HG02970 (cell line): ENCODE measurements at regions not wholly inside any gene's neighbourhood (a gene's known extent, or its start where the extent isn't known, plus 50 kb on each side); places are given as distances from the start of the nearest gene placed in this dataset.

ENCODE experiments used
- ATAC-seq: cut with Tn5 transposase; IDR thresholded peaks from one replicate; pipeline ENCODE4 v1.9.1; 2021; ENCODE audit warnings: mild to moderate bottlenecking, moderate library complexity, moderate number of reproducible peaks; ENCODE audit not compliant: unreplicated experiment, low FRiP score

DNA sequence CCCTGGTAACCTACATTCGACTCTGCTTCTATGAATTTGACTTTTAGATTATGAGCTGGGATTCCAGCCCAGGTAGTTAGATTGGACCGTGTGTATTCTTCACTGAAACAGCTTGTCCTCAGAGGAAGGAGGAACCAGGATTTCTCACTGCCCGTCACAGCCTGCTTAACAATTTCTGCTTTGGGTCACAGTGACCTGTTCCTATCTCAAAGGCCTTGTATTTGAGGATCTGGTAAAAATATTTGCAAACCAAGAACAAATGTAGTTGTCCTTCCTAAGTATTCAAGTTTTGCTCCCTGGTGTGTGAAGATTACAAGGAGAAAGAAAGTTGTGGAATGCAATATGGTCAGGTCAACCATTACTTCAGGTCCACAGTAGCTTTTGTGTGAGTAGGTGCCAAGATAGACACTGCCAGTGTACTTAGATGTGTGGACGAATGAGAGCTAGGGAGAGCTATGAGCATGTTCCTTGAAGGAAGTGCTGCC, 55.1 kb downstream of the KIF4B start:
- no peak for ATAC-seq

DNA sequence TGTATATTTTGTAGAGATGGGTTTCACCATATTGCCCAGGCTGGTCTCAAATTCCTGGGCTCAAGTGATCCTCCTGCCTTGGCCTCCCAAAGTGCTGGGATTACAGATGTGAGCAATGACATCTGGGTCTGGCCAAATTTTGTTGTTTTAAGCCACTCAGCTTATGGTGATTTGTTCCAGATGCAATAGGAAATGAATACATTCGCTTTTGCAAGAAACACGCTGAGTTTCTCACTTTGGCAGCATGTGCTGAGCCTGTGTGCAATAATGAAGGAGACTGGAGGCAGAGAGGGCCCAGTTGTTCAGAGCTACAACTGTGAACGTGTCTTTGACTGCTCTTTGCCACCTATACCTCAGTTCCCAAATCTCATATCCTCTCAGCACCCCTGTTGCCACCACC, 56.4 kb downstream of the KIF4B start:
- no peak for ATAC-seq

DNA sequence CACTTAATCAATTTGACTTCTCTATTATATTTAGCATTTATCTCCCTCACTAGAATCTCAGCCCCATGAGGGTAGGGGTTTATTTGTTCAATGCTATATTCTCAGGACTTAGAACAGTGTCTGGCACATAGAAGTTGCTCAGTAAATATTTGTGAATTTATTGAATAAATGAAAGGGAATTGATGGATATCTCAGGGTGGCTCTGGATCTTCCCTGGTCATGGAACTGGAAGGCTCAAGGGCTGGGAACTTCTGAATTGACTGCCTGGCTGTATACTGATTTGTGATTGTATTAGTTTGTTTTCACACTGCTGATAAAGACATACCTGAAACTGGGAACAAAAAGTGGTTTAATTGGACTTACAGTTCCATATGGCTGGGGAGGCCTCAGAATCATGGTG, 57.2 kb downstream of the KIF4B start:
- no peak for ATAC-seq

DNA sequence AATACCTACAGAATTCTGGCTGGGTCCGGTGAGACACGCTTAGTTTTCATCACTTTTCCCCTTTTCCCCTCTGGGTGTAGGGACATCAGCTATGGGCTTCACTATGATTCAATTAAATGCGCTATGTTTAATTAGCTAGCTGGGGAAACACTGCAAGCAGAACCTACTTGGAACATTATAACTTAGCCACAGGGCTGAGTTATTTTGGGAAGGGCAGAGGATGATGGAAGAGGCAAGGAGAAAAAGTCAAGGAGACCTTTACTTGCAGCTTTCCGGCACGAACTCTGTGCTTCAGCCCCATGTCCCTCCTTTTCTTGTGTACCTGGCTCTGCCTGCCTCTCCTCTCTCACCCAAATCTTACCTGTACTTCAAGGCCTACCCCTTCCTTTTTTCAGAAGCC, 62.8 kb downstream of the KIF4B start:
- ATAC-seq: no peak

DNA sequence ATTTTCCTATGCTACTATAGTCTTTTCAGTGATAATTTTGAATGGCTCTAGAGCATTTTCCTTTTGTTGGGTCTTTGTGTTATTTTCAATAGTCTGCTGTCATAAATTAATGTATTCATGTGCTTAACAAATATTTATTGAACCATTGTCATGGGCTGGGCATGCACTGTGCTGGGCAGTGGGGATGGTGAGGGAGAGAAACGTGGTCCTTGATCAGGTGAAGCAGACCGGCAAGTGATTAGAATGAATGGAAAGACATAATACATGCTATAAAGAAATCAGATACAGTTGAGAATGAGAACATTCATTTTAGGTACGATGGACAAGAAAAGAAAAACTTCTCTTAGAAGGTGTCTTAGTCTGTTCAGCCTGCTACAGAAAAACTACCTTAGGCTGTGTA, 66.1 kb downstream of the KIF4B start:
- no peak for ATAC-seq

DNA sequence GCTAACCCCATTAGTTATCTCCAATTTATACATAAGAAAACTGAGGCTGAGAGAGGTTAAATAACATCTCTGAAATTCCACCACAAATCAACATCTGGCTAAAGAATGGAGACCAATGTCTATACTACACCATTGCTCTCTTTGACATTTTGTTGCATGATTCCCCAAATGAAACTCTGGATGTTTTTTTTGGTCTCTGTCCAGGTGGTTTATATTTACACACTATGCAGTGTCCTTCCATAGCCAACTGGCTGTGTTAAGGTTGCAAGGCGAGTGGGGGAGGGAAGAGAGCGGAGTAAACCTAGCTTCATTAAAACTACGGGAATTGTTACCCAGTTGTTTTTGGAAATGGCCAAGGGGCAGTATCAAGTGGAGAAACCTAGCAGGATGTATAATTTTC, 67.2 kb downstream of the KIF4B start:
- ATAC-seq: no peak

DNA sequence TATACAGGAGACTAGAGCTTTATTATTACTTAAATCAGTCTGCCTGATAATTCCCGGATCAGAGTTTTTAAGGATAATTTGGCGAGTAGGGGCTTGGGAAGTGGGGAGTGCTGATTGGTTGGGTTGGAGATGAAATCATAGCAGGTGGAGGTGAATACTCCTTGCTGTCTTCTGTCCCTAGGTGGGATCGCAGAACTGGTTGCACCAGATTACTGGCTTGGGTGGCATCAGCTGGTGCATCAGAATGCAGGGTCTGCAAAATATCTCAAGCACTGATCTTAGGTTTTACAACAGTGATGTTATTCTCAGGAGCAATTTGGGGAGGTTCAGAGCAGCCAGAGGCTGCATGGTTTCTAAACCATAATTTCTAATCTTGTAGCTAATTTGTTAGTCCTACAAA, 68.1 kb downstream of the KIF4B start:
- no peak for ATAC-seq

DNA sequence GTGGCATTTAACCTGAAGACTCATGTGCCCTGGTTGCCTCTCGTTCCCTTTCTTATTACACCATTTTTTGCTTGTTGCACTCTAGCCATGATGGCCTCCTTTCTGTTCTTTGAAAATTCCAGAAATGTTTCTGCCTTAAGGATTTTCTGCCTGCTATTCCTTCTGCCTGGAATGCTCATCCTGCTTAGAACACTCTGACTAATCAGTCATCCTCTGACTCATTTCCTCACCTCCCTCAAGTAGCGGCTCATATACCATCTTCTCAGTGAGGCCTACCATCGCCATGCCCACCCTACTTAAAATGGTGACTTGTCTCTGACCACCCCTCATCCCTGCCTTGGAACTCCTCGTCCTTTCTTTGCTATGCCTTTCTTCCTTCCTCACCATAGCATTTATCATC, 68.8 kb downstream of the KIF4B start:
- ATAC-seq: no peak

DNA sequence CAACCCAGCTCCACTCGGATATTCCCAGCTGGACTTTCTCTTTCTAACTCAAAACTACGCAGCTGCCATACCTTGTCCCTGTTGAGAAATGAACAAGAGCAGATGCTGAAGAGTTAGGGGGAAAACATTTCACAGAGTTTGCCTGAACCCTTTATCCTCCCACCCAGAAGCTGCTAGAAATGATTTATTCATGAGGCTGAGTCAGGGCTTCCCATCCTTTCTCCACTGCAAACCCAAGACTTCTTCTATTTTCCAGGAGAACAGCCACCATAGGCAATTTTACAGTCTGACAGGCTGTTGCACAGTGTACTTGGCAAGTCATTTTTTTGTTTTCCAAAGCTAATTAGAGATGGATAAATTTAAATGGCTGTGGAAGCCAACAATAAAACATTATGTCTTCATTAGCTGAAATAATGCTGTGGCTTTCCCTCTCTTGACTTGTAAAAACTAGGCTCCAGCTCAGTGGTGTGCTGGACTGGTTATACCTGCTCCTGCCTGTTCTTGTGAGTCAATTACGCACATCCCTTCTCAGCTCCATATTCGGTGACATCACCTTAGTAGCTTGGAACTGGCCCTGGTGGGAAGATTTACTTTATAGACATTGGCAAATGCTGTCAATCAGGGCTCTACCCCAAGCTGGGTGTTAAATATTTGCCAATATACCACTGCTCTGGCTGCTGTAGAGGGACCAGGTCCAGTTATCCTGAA, 71.9 kb downstream of the KIF4B start:
- ATAC-seq: no peak

DNA sequence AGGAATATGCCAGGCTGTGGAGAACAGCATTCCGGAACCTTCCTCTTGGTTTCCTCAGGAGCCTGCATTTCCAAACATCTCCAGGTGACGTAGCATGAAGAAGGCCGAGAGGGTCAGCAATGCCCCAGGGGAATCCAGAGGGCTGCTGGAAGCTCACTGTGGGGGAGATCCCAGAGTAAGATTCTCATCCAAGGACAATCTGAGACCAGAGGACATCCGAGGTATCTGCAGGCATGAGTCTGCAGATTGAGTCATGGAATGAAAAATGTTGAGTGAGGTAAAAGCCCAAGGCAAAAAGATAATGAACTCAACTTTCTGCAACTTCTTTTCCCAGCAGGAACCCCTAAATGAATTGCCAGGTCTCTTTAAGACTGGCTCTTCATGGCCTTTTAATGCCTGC, 73.5 kb downstream of the KIF4B start:
- ATAC-seq: no peak

DNA sequence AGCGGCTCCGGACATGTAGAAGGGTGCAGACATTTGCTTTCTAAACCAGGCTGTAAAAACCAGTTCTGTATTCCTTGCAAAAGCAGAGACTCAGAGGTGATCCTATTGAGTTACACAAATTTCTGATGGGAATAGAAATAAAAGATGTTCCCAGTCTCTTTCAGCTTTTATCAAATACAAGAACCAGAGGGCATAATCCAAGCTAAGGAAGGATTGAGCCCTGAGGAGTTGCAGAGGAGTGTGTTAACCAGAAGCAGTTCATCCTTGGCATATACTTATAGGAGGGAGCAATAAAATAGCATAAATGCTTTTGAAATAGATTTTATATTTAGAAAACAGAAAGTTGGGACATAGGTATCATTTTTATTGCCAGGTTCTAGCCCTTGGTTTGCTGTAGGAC, 75.3 kb downstream of the KIF4B start:
- no peak for ATAC-seq

DNA sequence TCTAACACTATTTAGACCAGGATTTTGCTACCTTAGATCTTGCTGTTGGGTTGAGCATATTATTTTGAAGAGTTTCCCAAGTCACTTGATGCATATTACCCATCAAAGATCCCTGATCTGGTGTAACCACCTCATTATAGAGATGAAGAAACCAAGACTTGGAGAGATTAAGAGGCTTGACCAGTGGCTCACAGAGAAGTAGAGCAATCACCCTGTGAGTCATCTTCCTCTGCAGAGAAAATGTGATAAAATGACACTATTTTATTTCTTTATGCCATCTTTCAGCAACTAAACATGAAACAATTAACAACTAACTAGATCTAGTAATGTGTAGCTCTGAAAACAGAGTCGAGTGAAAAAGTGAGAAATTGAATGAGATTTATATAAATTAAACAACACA, 76.1 kb downstream of the KIF4B start:
- ATAC-seq: no peak

DNA sequence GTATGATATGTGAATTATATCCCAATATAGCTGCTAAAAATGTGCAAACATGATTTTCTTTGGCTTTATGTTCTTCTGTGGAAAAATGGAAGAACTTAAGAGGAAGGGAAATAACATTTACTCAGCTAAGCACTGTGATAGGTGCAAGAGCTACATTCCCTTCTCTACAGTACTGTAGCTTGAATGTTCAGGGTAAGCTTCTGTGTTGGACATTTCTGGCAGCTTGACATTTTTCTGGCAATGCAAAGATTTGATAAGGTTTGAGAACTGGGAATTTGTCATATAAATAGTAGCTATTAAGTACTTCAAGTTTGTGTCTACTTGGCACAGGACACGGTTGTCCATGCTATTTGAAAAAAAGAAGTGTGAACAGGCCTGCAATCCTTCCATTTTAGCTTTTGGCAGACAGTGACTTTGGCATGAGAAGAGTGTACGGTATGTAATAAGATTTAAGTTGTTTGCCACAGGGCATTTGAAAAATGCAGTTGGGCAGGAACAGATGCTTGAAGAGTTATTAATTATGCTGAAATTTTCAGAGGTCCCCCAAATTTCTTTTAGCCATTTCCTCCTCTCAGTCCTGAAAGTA, 77.6 kb downstream of the KIF4B start:
- no peak for ATAC-seq

DNA sequence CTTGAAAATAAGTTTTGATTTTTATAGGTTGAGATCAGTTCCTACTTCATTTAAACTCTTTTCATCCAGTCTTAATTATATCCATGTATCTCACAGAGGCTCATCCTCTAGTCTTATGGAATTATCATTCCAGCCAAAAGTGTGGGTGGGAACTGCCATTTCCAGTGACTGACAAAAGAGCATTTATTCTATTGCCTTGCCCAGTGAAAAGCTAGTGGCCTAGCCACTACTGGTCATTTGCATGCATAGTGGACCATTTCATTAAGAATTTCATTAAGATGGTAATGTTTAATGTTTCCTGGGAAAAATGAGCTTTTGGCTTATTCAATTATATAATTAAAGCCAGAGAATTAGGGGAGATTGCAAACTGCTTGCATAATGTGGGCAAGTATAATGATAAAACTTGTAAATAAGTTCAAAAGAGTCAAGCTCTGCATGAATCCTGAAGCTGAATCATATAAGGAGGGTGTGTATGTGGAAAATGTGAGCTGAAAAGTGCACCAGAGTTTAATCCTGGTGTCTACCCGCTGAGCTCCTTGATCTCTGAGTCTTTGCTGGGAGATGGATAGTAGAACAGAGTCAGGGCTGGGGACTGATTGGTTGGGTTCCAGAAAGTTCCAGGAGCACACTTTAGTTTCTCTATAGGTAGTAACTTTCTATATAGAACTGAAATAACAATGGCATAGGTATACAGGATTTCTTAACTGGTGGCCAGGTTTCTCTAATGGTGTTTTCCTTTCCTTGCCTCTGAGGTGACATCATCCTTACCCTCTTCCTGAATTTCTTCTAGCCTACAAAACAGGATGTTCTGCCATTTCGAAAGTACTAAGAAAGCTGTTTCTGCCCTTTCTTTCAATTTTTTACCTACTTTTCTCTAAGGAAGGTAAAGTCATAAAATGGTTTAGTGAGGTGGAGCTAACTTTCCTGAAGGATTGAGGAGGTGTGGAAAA, 78.5 kb downstream of the KIF4B start:
- ATAC-seq: no peak

DNA sequence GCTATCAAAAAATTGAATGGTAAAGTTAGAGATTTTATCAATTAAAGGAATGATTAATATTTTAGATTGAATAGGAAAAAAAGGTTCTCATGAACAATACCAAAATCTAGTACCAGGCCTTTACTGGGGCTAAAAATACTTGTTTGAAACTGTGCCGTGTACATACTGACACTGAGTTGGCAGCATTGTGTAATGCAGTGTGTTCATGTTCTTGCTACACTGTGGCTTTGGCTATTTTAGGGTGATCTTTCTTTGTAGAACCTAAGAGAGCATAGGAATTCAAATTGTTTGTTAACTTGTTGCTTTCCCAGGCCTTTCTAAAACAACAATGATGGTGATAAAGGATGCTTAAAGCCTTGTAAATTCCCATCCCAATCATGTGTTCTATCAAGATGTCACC, 80.9 kb downstream of the KIF4B start:
- ATAC-seq: no peak

DNA sequence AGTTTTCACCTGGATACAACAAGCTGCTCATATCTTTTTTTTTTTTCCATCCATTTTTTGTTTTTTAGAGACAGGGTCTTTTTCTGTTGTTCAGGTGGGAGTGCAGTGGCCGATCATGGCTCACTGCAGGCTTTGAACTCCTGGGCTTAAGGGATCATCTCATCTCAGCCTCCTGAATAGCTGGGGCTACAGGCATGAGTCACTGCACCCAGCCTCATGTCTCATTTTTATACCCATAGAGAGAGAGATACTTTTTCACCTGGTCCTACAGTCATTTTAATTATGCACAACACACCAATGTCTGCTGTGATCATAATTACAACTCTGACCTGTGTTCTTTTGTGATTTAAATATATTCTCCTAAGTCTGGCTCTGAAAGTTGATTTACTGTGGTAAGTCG, 84.4 kb downstream of the KIF4B start:
- no peak for ATAC-seq

DNA sequence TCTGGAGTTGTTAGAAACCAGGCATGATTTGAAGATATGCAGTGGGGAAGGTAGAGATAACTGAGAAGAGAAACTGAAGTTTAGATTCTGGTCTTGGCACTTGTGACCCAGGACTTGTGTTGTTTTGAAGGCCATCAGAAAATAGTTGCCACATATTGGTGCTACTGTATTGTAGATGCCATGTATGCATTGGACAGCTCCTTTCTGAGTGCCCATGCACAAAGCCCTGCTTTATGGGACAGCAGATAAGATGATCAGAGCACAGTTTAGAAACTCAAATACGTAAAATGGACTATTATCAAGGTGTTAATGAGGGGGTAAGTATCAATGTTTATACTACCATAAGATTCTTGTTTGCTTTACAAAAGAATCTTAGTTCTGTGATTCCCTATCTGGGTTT, 84.9 kb downstream of the KIF4B start:
- no peak for ATAC-seq

DNA sequence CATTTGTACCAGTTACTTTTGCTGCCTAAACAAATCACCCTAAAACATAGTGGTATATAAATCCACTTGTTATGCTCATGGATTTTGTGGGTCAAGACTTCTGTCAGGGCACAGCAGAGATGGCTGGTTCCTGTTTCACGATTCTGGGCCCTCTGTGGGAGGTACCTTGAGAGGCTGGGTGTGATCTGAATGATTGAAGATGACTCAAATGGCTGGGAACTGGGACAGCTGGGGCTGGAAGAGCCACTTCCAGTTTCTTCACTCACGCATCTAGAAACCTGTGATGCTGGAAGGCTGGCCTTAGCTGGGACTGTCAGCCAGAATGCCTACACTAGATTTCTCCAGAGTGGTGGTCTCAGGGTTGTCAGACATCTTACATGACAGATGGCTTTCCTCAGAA, 88.1 kb downstream of the KIF4B start:
- no peak for ATAC-seq

DNA sequence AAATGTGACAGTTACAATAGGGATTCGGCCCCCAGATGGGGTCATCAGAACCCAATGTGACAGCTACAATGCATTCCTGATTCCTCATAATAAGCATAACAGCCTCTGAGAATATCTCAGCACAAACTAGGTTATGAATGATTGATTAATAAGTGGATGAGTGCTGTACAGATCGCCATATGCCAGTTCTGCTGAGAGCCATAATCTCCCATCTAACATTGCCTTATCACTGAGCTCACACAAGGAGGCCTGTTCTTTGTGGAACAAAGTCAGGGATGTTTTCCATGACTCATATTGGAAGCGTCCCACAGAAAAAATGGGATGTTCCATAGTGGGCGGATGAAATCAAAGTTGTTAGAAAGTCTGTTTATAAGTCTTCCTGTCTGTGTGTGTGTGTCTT, 89.6 kb downstream of the KIF4B start:
- no peak for ATAC-seq

DNA sequence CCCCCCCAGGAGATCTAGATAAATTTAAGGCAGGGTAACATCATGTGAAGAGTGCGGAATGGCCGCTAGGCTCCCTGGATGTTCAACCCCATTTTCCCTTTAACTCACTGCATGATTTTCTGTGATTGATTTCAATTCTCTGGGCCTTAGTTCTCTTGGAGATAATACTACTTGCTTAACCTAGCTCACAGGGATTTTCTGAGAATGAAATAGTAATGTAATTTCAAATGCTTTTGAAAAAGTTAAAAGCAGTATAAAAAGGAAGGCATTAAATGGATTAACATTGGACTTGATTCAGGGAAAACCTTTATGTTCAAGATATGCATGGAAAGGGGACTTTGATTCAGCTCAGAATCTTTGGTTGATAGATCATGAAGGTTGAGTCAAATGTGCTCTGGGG, 90.9 kb downstream of the KIF4B start:
- ATAC-seq: no peak

DNA sequence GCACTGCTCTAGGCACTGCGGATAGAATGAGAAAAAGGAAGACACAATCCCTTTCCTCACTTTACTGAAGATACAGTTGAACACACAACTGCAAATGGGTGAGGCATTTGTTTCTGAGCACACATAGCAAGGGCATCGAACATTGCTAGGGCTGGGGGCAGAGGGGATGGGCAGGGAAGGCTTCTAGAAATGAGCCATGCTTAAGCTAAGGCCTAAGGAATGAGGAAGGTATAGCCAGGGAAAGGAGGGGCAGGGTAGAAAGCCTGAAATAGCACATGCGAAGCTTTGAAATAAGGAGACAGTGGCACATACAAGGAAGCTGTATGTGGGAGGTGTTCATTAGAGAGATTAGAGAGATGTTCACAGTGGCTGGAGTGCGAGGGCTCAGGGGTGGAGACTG, 92.7 kb downstream of the KIF4B start:
- no peak for ATAC-seq
